Ishikawa (cell line): ENCODE measurements at regions not wholly inside any gene's neighbourhood (a gene's known extent, or its start where the extent isn't known, plus 50 kb on each side); places are given as distances from the start of the nearest gene placed in this dataset.

Experiments used
- CEBPB ChIP-seq: IDR thresholded peaks from 2 replicates; pipeline ENCODE4 v1.6.1; 2012
- CREB1 ChIP-seq: IDR thresholded peaks from 2 replicates; pipeline ENCODE4 v1.6.1; 2012; ENCODE audit warnings: low read depth
- EGR1 ChIP-seq: IDR thresholded peaks from 2 replicates; pipeline ENCODE4 v1.6.1; 2012
- EP300 ChIP-seq: IDR thresholded peaks from 2 replicates; pipeline ENCODE4 v1.6.1; 2012; ENCODE audit warnings: borderline replicate concordance
- FOXM1 ChIP-seq: IDR thresholded peaks from 2 replicates; pipeline ENCODE4 v1.6.1; 2012; ENCODE audit warnings: low read depth, borderline replicate concordance
- MAX ChIP-seq: IDR thresholded peaks from 2 replicates; pipeline ENCODE4 v1.6.1; 2012
- NFIC ChIP-seq: IDR thresholded peaks from 2 replicates; pipeline ENCODE4 v1.6.1; 2012
- RAD21 ChIP-seq: IDR thresholded peaks from 2 replicates; pipeline ENCODE4 v1.6.1; 2012; ENCODE audit warnings: low read depth
- REST ChIP-seq: IDR thresholded peaks from 2 replicates; pipeline ENCODE4 v1.6.1; 2012; ENCODE audit warnings: low read depth, mild to moderate bottlenecking
- TAF1 ChIP-seq: IDR thresholded peaks from 2 replicates; pipeline ENCODE4 v1.6.1; 2012; ENCODE audit warnings: low read depth, mild to moderate bottlenecking
- TCF12 ChIP-seq: IDR thresholded peaks from 2 replicates; pipeline ENCODE4 v1.6.1; 2012; ENCODE audit warnings: low read depth
- TEAD4 ChIP-seq: IDR thresholded peaks from 2 replicates; pipeline ENCODE4 v1.6.1; 2012
- YY1 ChIP-seq: IDR thresholded peaks from 2 replicates; pipeline ENCODE4 v1.6.1; 2012; ENCODE audit warnings: low read depth
- ZBTB7A ChIP-seq: IDR thresholded peaks from 2 replicates; pipeline ENCODE4 v1.6.1; 2012; ENCODE audit warnings: low read depth
- TF ChIP-seq, protein P1 (sequence below): IDR thresholded peaks from 2 replicates; pipeline ENCODE4 v1.6.1; 2012

- TF ChIP-seq REST (no peak), ZBTB7A (no peak), TEAD4 (no peak), TCF12 (no peak), EGR1 (no peak), RAD21 (no peak)
- TF ChIP-seq, protein P1, sequence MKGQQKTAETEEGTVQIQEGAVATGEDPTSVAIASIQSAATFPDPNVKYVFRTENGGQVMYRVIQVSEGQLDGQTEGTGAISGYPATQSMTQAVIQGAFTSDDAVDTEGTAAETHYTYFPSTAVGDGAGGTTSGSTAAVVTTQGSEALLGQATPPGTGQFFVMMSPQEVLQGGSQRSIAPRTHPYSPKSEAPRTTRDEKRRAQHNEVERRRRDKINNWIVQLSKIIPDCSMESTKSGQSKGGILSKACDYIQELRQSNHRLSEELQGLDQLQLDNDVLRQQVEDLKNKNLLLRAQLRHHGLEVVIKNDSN: no peak
Observed at GRCh38 chr21:38082936-38083485, 166.8 kb upstream of the KCNJ6 start.

GRCh38 chr21:38083535-38083934 lies 167.3 kb upstream of the KCNJ6 start:
- no peak for TF ChIP-seq TCF12
- TF ChIP-seq MAX: no peak
- TF ChIP-seq, protein P1: no peak
- TF ChIP-seq REST: no peak
- no peak for TF ChIP-seq EGR1
- TF ChIP-seq RAD21: no peak
- TF ChIP-seq FOXM1: no peak
- TF ChIP-seq ZBTB7A: no peak
- TF ChIP-seq TAF1: no peak
- TF ChIP-seq NFIC: no peak
- TF ChIP-seq CEBPB: no peak
- no peak for TF ChIP-seq EP300
- no peak for TF ChIP-seq YY1
- no peak for TF ChIP-seq CREB1
- no peak for TF ChIP-seq TEAD4

GRCh38 chr21:38086580-38086979 lies 170.2 kb upstream of the KCNJ15 start:
- TF ChIP-seq TEAD4 (no peak), RAD21 (no peak), MAX (no peak), REST (no peak), YY1 (no peak), EP300 (no peak), EGR1 (no peak), NFIC (no peak), ZBTB7A (no peak), CEBPB (no peak), TAF1 (no peak), FOXM1 (no peak), CREB1 (no peak), TCF12 (no peak)
- TF ChIP-seq, protein P1: no peak
